H9 (cell line): ENCODE measurements at regions not wholly inside any gene's neighbourhood (a gene's known extent, or its start where the extent isn't known, plus 50 kb on each side); places are given as distances from the start of the nearest gene placed in this dataset.

Experiments
- DNase-seq: peaks from one replicate; pipeline ENCODE4 v3.0.0-alpha.2; 2017
- H2AFZ ChIP-seq: one replicate; pipeline ENCODE4 v1.6.1; 2013; ENCODE audit warnings: mild to moderate bottlenecking, low read length, control low read depth, moderate library complexity
- H2AK5ac ChIP-seq: 2 replicates; pipeline ENCODE4 v1.6.1; 2013; ENCODE audit warnings: low read length, control low read depth, mixed read lengths; ENCODE audit not compliant: insufficient read length
- H2BK120ac ChIP-seq: one replicate; pipeline ENCODE4 v1.6.1; 2013; ENCODE audit warnings: low read depth, mild to moderate bottlenecking, low read length, control low read depth, inconsistent platforms; ENCODE audit not compliant: poor library complexity, severe bottlenecking
- H2BK12ac ChIP-seq: 2 replicates; pipeline ENCODE4 v1.6.1; 2013; ENCODE audit warnings: low read length, control low read depth, mixed read lengths, low read depth; ENCODE audit not compliant: insufficient read length
- H2BK15ac ChIP-seq: 2 replicates; pipeline ENCODE4 v1.6.1; 2013; ENCODE audit warnings: low read depth, low read length, control low read depth
- H2BK20ac ChIP-seq: one replicate; pipeline ENCODE4 v1.6.1; 2013; ENCODE audit warnings: low read depth, mild to moderate bottlenecking, low read length, control low read depth, inconsistent platforms; ENCODE audit not compliant: poor library complexity, severe bottlenecking
- H2BK5ac ChIP-seq: 2 replicates; pipeline ENCODE4 v1.6.1; 2013; ENCODE audit warnings: low read length, control low read depth, mixed read lengths; ENCODE audit not compliant: insufficient read length
- H3K14ac ChIP-seq: 2 replicates; pipeline ENCODE4 v1.6.1; 2013; ENCODE audit warnings: low read length, control low read depth; ENCODE audit not compliant: insufficient read depth
- H3K18ac ChIP-seq: 2 replicates; pipeline ENCODE4 v1.6.1; 2013; ENCODE audit warnings: low read depth, mild to moderate bottlenecking, mixed read lengths, low read length, control low read depth; ENCODE audit not compliant: insufficient read length
- H3K23ac ChIP-seq: 2 replicates; pipeline ENCODE4 v1.6.1; 2013; ENCODE audit warnings: low read length, control low read depth, mixed read lengths, low read depth; ENCODE audit not compliant: insufficient read length
- H3K23me2 ChIP-seq: 2 replicates; pipeline ENCODE4 v1.6.1; 2013; ENCODE audit warnings: low read depth, mild to moderate bottlenecking, mixed read lengths, low read length, control low read depth; ENCODE audit not compliant: insufficient read length, poor library complexity, severe bottlenecking
- H3K27ac ChIP-seq: 2 replicates; pipeline ENCODE4 v1.5.1; 2013; ENCODE audit warnings: low read length, control low read depth, mixed read lengths, low read depth; ENCODE audit not compliant: insufficient read length
- H3K27me3 ChIP-seq: 2 replicates; pipeline ENCODE4 v1.6.1; 2013; ENCODE audit warnings: low read length, control low read depth, inconsistent platforms; ENCODE audit not compliant: insufficient read depth
- H3K4ac ChIP-seq: 2 replicates; pipeline ENCODE4 v1.6.1; 2013; ENCODE audit warnings: low read depth, mild to moderate bottlenecking, control low read depth, inconsistent platforms, low read length, moderate library complexity
- H3K4me1 ChIP-seq: 2 replicates; pipeline ENCODE4 v1.6.1; 2013; ENCODE audit warnings: low read length, control low read depth, inconsistent platforms; ENCODE audit not compliant: insufficient read depth
- H3K4me2 ChIP-seq: 2 replicates; pipeline ENCODE4 v1.6.1; 2013; ENCODE audit warnings: low read length, control low read depth, mixed read lengths; ENCODE audit not compliant: insufficient read length, insufficient read depth
- H3K56ac ChIP-seq: 2 replicates; pipeline ENCODE4 v1.6.1; 2013; ENCODE audit warnings: low read depth, mild to moderate bottlenecking, mixed read lengths, low read length, control low read depth; ENCODE audit not compliant: insufficient read length
- H3K79me1 ChIP-seq: 2 replicates; pipeline ENCODE4 v1.6.1; 2013; ENCODE audit warnings: low read depth, mild to moderate bottlenecking, moderate library complexity, low read length, control low read depth, inconsistent platforms; ENCODE audit not compliant: insufficient read depth, poor library complexity, severe bottlenecking
- H3K79me2 ChIP-seq: 2 replicates; pipeline ENCODE4 v1.6.1; 2013; ENCODE audit warnings: low read length, control low read depth, inconsistent platforms; ENCODE audit not compliant: insufficient read depth
- H3K9ac ChIP-seq: 2 replicates; pipeline ENCODE4 v1.6.1; 2013; ENCODE audit warnings: low read length, control low read depth, mixed read lengths; ENCODE audit not compliant: insufficient read length; ENCODE audit errors: extremely low read depth
- H3K9me3 ChIP-seq: one replicate; pipeline ENCODE4 v1.6.1; 2013; ENCODE audit warnings: low read depth, low read length, inconsistent platforms; ENCODE audit not compliant: control insufficient read depth
- H3T11ph ChIP-seq: one replicate; pipeline ENCODE4 v1.6.1; 2013; ENCODE audit warnings: mild to moderate bottlenecking, low read length, control low read depth, inconsistent platforms
- H4K20me1 ChIP-seq: one replicate; pipeline ENCODE4 v1.6.1; 2013; ENCODE audit not compliant: control insufficient read depth, insufficient read length, insufficient read depth
- H4K5ac ChIP-seq: 2 replicates; pipeline ENCODE4 v1.6.1; 2013; ENCODE audit warnings: low read depth, mild to moderate bottlenecking, mixed read lengths, low read length, control low read depth; ENCODE audit not compliant: insufficient read length
- H4K8ac ChIP-seq: replicated peaks from 2 replicates; pipeline ENCODE4 v1.6.1; 2013; ENCODE audit warnings: low read length, control low read depth, mixed read lengths, low read depth; ENCODE audit not compliant: insufficient read length
- H4K91ac ChIP-seq: 2 replicates; pipeline ENCODE4 v1.6.1; 2013; ENCODE audit warnings: low read depth, mild to moderate bottlenecking, moderate library complexity, mixed read lengths, low read length, control low read depth; ENCODE audit not compliant: insufficient read length
- H3K27ac Mint-ChIP-seq, 3 experiments: 2 replicates in 2 of 3; 3 replicates in 1 of 3; pipeline ENCODE4 v1.8.0; 2020 to 2021; ENCODE audit warnings: mixed read lengths in 3 of 3, mild to moderate bottlenecking in 1 of 3, moderate library complexity in 1 of 3
- H3K27me3 Mint-ChIP-seq: 2 replicates; pipeline ENCODE4 v1.8.0; 2021; ENCODE audit warnings: low read depth, mild to moderate bottlenecking, moderate library complexity, mixed read lengths
- H3K36me3 Mint-ChIP-seq, 3 experiments: 2 replicates in 2 of 3; 3 replicates in 1 of 3; pipeline ENCODE4 v1.8.0; 2020 to 2021; ENCODE audit warnings: low read depth in 3 of 3, mixed read lengths in 3 of 3; ENCODE audit not compliant: insufficient read depth in 1 of 3
- H3K4me1 Mint-ChIP-seq, 2 experiments: 2 replicates each; pipeline ENCODE4 v1.8.0; 2020; ENCODE audit warnings: mixed read lengths in 2 of 2
- H3K4me3 Mint-ChIP-seq, 2 experiments: 2 replicates in 1 of 2; 3 replicates in 1 of 2; pipeline ENCODE4 v1.8.0; 2020 to 2021; ENCODE audit warnings: mild to moderate bottlenecking in 2 of 2, mixed read lengths in 2 of 2, moderate library complexity in 1 of 2
- H3K9me3 Mint-ChIP-seq, 2 experiments: 2 replicates in 1 of 2; 3 replicates in 1 of 2; pipeline ENCODE4 v1.8.0; 2020; ENCODE audit warnings: mild to moderate bottlenecking in 2 of 2, mixed read lengths in 2 of 2, moderate library complexity in 1 of 2
- WGBS: extraction: QIAGEN DNeasy Blood & Tissue Kit; methylation state at CpG from one replicate; pipeline ENCODE4 v1.1.7; 2013; ENCODE audit warnings: missing lambda C conversion rate, low lambda C conversion rate, mixed read lengths; ENCODE audit not compliant: insufficient read length; ENCODE audit errors: extremely low coverage; 5-methylcytosine and 5-hydroxymethylcytosine counted together
- TF ChIP-seq, protein P1 (sequence below): fragments of 200-600 bp; sonication (generic); conservative IDR thresholded peaks from 3 replicates; pipeline ENCODE4 v1.8.0; 2021; ENCODE audit warnings: antibody characterized with exemption, mild to moderate bottlenecking

DNA sequence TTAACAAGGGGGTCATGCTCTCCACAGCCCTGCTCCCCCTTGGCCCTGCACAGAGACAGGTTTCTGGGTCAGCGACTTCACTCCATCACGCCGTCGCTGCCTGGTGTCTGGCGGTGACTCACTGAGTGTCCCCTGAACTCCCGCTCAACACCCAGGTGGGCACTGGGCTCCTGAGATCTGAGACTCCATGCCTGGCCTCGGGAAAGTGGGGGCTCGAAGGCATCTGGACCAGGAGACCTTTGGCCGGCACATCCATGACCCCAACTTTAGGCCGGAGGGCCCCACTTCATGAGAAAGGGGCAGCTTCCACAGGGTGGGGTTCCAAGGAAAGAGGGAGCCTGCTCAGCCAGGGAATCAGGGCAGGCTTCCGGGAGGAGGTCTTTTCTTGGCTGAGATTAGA is 79.3 kb upstream of the PRR5 start:
- Histone ChIP-seq H3K27me3 (peaks cover 14% of the 10 kb centered on the region; the same call in 1 of the 2 replicates), H2BK12ac (no peak overlapping the region), H3K27ac (no peak overlapping the region), H2AFZ (no peak overlapping the region), H2BK15ac (no peak overlapping the region), H3K56ac (no peak overlapping the region), H4K91ac (no peak overlapping the region), H3K18ac (no peak overlapping the region), H4K5ac (no peak overlapping the region), H2BK20ac (no peak overlapping the region), H3K23me2 (no peaks in the 10 kb centered on the region), H3K23ac (no peak overlapping the region), H3K79me2 (no peaks in the 10 kb centered on the region), H3T11ph (no peak overlapping the region), H3K79me1 (no peaks in the 10 kb centered on the region), H2BK120ac (no peak overlapping the region), H2AK5ac (no peak overlapping the region), H3K9me3 (no peaks in the 10 kb centered on the region), H2BK5ac (no peak overlapping the region), H4K8ac (no peak overlapping the region), H3K9ac (no peak overlapping the region), H3K14ac (no peak overlapping the region), H3K4me1 (no peaks in the 10 kb centered on the region), H4K20me1 (peaks cover 2% of the 10 kb centered on the region), H3K4ac (no peak overlapping the region), H3K4me2 (no peak overlapping the region)
- no peak overlapping the region for H3K27ac Mint-ChIP-seq
- peaks cover 15% of the 10 kb centered on the region for H3K27me3 Mint-ChIP-seq
- DNase-seq: peak; percentile 25
- H3K36me3 Mint-ChIP-seq: no peaks in the 10 kb centered on the region
- H3K9me3 Mint-ChIP-seq: no peaks in the 10 kb centered on the region; a peak in 2 of 5 replicates
- H3K4me1 Mint-ChIP-seq: peaks cover 2 to 15% of the 10 kb centered on the region in 2 experiments
- H3K4me3 Mint-ChIP-seq: peak overlapping the region in 1 of 2 experiments; percentile 3; a peak in 1 of 5 replicates
- WGBS: no CpG with 5 or more reads among the region's 11 CpGs
- TF ChIP-seq, protein P1, sequence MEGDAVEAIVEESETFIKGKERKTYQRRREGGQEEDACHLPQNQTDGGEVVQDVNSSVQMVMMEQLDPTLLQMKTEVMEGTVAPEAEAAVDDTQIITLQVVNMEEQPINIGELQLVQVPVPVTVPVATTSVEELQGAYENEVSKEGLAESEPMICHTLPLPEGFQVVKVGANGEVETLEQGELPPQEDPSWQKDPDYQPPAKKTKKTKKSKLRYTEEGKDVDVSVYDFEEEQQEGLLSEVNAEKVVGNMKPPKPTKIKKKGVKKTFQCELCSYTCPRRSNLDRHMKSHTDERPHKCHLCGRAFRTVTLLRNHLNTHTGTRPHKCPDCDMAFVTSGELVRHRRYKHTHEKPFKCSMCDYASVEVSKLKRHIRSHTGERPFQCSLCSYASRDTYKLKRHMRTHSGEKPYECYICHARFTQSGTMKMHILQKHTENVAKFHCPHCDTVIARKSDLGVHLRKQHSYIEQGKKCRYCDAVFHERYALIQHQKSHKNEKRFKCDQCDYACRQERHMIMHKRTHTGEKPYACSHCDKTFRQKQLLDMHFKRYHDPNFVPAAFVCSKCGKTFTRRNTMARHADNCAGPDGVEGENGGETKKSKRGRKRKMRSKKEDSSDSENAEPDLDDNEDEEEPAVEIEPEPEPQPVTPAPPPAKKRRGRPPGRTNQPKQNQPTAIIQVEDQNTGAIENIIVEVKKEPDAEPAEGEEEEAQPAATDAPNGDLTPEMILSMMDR: no peak
